Motor neuron (in vitro differentiated cells): ENCODE measurements at regions not wholly inside any gene's neighbourhood (a gene's known extent, or its start where the extent isn't known, plus 50 kb on each side); places are given as distances from the start of the nearest gene placed in this dataset.

Experiments used
- ATAC-seq, 8 experiments: fragments of 200-7000 bp; cut with Tn5 transposase; replicated peaks in 6 of 8; 2 replicates each; pipeline ENCODE4 v1.8.0; 2021; ENCODE audit warnings: mild to moderate bottlenecking in 8 of 8, moderate library complexity in 8 of 8
- H3K27ac ChIP-seq, 2 donors: fragments of 250-450 bp; sonication (Bioruptor Pico); 2 replicates each; pipeline ENCODE4 v1.9.0; 2021; ENCODE audit warnings: antibody characterized with exemption in 2 of 2, mild to moderate bottlenecking in 2 of 2, moderate library complexity in 1 of 2
- H3K4me1 ChIP-seq, 2 donors: fragments of 250-450 bp; sonication (Bioruptor Pico); replicated peaks in 1 of 2; 2 replicates each; pipeline ENCODE4 v1.6.1; 2021; ENCODE audit warnings: antibody characterized with exemption in 2 of 2, mild to moderate bottlenecking in 2 of 2, moderate library complexity in 1 of 2
- H3K4me3 ChIP-seq, 5 donors: fragments of 250-450 bp; sonication (Bioruptor Pico); 2 replicates each; pipeline ENCODE4 v1.9.0; 2021; ENCODE audit warnings: antibody characterized with exemption in 5 of 5, mild to moderate bottlenecking in 5 of 5, moderate library complexity in 4 of 5
- WGBS, 10 experiments: fragments of 450-650 bp; shearing (Covaris generic); methylation state at CpG; one replicate each; pipeline ENCODE4 v1.0.0; 2022; 5-methylcytosine and 5-hydroxymethylcytosine counted together
- in situ Hi-C, 9 experiments: fragments of 400-800 bp; cut with MboI; loops; one replicate each; pipeline ENCODE4 v1.15.0; 2021; ENCODE audit warnings: low sequenced_read_pairs in 9 of 9, low pct_unique_long_range_greater_than_20kb in 2 of 9; ENCODE audit not compliant: unreplicated experiment in 9 of 9

GRCh38 chr5:158172005-158172404 lies 313.1 kb upstream of the CLINT1 start:
- H3K27ac ChIP-seq: no peak overlapping the region
- WGBS, 10 experiments: 76 to 100% (median 92%) methylated on average over 1 to 2 of the region's 2 CpGs
- in situ Hi-C loops: loop anchor here in 7 of 9 experiments (10.0 to 25.0 kb wide), 5 partner anchors 540 to 965 kb away; no protein-coding TSS in a partner anchor
- no peak overlapping the region for H3K4me3 ChIP-seq
- H3K4me1 ChIP-seq: peaks cover 6 to 12% of the 10 kb centered on the region in 2 donors
- ATAC-seq: no peak

- H3K27ac ChIP-seq: no peak overlapping the region
- WGBS, 10 experiments: 67 to 100% (median 94%) methylated on average over 1 to 2 of the region's 2 CpGs; no CpG with 5 or more reads in 4 of the 10 experiments
- no peak overlapping the region for H3K4me3 ChIP-seq
- in situ Hi-C loops: loop anchor here in 7 of 9 experiments (10.0 to 25.0 kb wide), 5 partner anchors 542 to 967 kb away; no protein-coding TSS in a partner anchor
- ATAC-seq: no peak
- peaks cover 3 to 5% of the 10 kb centered on the region in 2 donors for H3K4me1 ChIP-seq
Measured at GRCh38 chr5:158170534-158170933, 311.6 kb upstream of the CLINT1 start.

- no peak overlapping the region for H3K27ac ChIP-seq
- WGBS, 10 experiments: 33 to 83% (median 70%) methylated on average over 1 to 3 of the region's 3 CpGs; no CpG with 5 or more reads in 3 of the 10 experiments
- in situ Hi-C loops: loop anchor here in 7 of 9 experiments (10.0 to 25.0 kb wide), 5 partner anchors 542 to 967 kb away; no protein-coding TSS in a partner anchor
- no peak overlapping the region for H3K4me3 ChIP-seq
- no peak for ATAC-seq
- peaks cover under 1% of the 10 kb centered on the region in 2 donors for H3K4me1 ChIP-seq
Measured at GRCh38 chr5:158170060-158170459, 311.1 kb upstream of the CLINT1 start.

- in situ Hi-C loops: loop anchor here in 4 of 9 experiments (25.0 kb wide), 3 partner anchors 546 to 971 kb away; no protein-coding TSS in a partner anchor
- H3K27ac ChIP-seq: no peak overlapping the region
- no peak for ATAC-seq
- WGBS, 10 experiments: 79 to 93% (median 87%) methylated on average over 3 to 4 of the region's 5 CpGs; no CpG with 5 or more reads in 6 of the 10 experiments
- peaks cover 0 to 7% of the 10 kb centered on the region in 2 donors for H3K4me1 ChIP-seq
- no peak overlapping the region for H3K4me3 ChIP-seq
Measured at GRCh38 chr5:158166424-158166823, 307.5 kb upstream of the CLINT1 start.

- Histone ChIP-seq H3K4me3 (no peak overlapping the region), H3K4me1 (peaks cover 0 to 7% of the 10 kb centered on the region in 2 donors), H3K27ac (no peak overlapping the region)
- in situ Hi-C loops: loop anchor here in 4 of 9 experiments (25.0 kb wide), 3 partner anchors 547 to 972 kb away; no protein-coding TSS in a partner anchor
- ATAC-seq: no peak
Measured at GRCh38 chr5:158165647-158166046, 306.7 kb upstream of the CLINT1 start.

- no peak overlapping the region for H3K27ac ChIP-seq
- ATAC-seq: no peak
- no peak overlapping the region for H3K4me3 ChIP-seq
- in situ Hi-C loops: loop anchor here in 4 of 9 experiments (25.0 kb wide), 3 partner anchors 548 to 973 kb away; no protein-coding TSS in a partner anchor
- WGBS, 10 experiments: 62 to 89% (median 80%) methylated on average over 1 to 4 of the region's 4 CpGs; no CpG with 5 or more reads in 1 of the 10 experiments
- H3K4me1 ChIP-seq: peaks cover 0 to 7% of the 10 kb centered on the region in 2 donors
Measured at GRCh38 chr5:158164296-158165047, 305.5 kb upstream of the CLINT1 start.

- peaks cover 0 to 7% of the 10 kb centered on the region in 2 donors for H3K4me1 ChIP-seq
- no peak overlapping the region for H3K4me3 ChIP-seq
- 57 to 93% (median 85%) methylated on average over 2 to 9 of the region's 9 CpGs for WGBS, 10 experiments
- H3K27ac ChIP-seq: no peak overlapping the region
- ATAC-seq: no peak
- in situ Hi-C loops: loop anchor here in 4 of 9 experiments (25.0 kb wide), 3 partner anchors 549 to 974 kb away; no protein-coding TSS in a partner anchor
Measured at GRCh38 chr5:158163451-158164295, 304.7 kb upstream of the CLINT1 start.

- WGBS, 10 experiments: 60 to 100% (median 83%) methylated on average over 1 to 10 of the region's 11 CpGs; no CpG with 5 or more reads in 1 of the 10 experiments
- in situ Hi-C loops: loop anchor here in 4 of 9 experiments (25.0 kb wide), 3 partner anchors 550 to 975 kb away; no protein-coding TSS in a partner anchor
- Histone ChIP-seq H3K4me1 (peaks cover 0 to 7% of the 10 kb centered on the region in 2 donors), H3K4me3 (no peak overlapping the region), H3K27ac (no peak overlapping the region)
- ATAC-seq: no peak
Measured at GRCh38 chr5:158162479-158163034, 303.6 kb upstream of the CLINT1 start.

GRCh38 chr5:158162026-158162425 lies 303.1 kb upstream of the CLINT1 start:
- 50 to 100% (median 87%) methylated on average over 1 to 4 of the region's 5 CpGs; no CpG with 5 or more reads in 6 of the 10 experiments for WGBS, 10 experiments
- no peak overlapping the region for H3K4me3 ChIP-seq
- ATAC-seq: no peak
- in situ Hi-C loops: loop anchor here in 4 of 9 experiments (25.0 kb wide), 3 partner anchors 550 to 975 kb away; no protein-coding TSS in a partner anchor
- peaks cover 0 to 7% of the 10 kb centered on the region in 2 donors for H3K4me1 ChIP-seq
- no peak overlapping the region for H3K27ac ChIP-seq

- in situ Hi-C loops: loop anchor here in 4 of 9 experiments (25.0 kb wide), 3 partner anchors 553 to 978 kb away; no protein-coding TSS in a partner anchor
- H3K4me1 ChIP-seq: peaks cover 0 to 10% of the 10 kb centered on the region in 2 donors
- WGBS, 10 experiments: 69 to 100% (median 80%) methylated on average over 1 to 4 of the region's 4 CpGs; no CpG with 5 or more reads in 3 of the 10 experiments
- no peak overlapping the region for H3K27ac ChIP-seq
- H3K4me3 ChIP-seq: no peak overlapping the region
- ATAC-seq: no peak
Measured at GRCh38 chr5:158159621-158160020, 300.7 kb upstream of the CLINT1 start.

GRCh38 chr5:158155811-158156505 lies 297.0 kb upstream of the CLINT1 start:
- Histone ChIP-seq H3K4me1 (peaks cover 0 to 13% of the 10 kb centered on the region in 2 donors), H3K27ac (no peak overlapping the region), H3K4me3 (no peak overlapping the region)
- WGBS, 10 experiments: 47 to 86% (median 69%) methylated on average over 2 to 3 of the region's 3 CpGs; no CpG with 5 or more reads in 2 of the 10 experiments
- no peak for ATAC-seq
- in situ Hi-C loops: loop anchor here in 4 of 9 experiments (25.0 kb wide), 3 partner anchors 556 to 981 kb away; no protein-coding TSS in a partner anchor
